SU-DHL-6 (cell line): ENCODE measurements at regions not wholly inside any gene's neighbourhood (a gene's known extent, or its start where the extent isn't known, plus 50 kb on each side); places are given as distances from the start of the nearest gene placed in this dataset.
A peak's percentile ranks its signal among the peaks of the same experiment; 100 is the strongest.

Experiments
- CTCF ChIP-seq: fragments of 200-600 bp; sonication (generic); IDR thresholded peaks from one replicate; pipeline ENCODE4 v1.5.1; 2017; ENCODE audit warnings: antibody characterized with exemption, mild to moderate bottlenecking, low read length, moderate library complexity; ENCODE audit not compliant: insufficient read depth, poor library complexity, severe bottlenecking
- EZH2phosphoT487 ChIP-seq: fragments of 200-600 bp; sonication (generic), shearing (Covaris generic); conservative IDR thresholded peaks from 2 replicates; pipeline ENCODE4 v1.6.1; 2018; ENCODE audit warnings: mild to moderate bottlenecking, antibody characterized with exemption, low read length, moderate library complexity, mixed read lengths

DNA sequence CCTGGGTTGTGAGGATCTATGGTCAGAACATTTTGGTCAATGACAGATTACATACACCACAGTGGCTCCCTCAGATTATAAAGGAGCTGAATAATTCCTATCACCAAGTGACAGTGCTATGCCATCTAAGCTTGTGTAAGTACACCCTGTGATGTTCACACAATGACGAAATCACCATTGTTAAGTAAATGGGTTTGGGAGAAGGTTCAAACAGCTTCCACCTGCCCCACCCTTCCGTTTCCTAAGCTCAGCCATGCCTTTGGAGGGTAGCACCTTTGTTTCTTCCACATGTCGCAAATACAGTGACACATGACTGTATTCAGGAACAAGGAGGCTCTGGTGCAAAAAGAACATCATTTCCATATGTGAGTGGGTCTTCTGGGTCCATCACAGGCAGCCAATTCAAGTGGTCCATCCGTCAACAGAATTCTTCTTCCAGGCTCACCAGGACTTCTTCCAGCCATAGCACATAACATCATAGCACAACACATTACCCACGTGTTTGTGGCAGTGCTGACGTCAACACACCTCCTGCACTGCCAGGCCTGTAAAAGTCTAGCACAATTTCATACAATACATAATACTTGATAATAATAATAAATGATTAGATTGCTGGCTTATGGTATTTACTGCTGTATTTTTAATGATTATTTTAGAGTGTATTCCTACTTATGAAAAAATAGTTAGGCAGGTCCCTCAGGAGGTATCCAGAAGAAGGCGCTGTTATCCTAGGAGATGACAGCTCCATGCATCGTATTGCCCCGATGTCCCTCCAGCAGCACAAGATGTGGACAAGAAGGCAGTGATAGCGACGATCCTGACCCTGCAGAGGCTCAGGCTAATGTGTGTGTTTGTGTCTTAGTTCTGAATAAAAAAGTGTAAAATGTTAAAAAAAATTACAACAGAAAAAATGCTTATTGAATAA, 264.8 kb downstream of the ANAPC1 start:
- TF ChIP-seq CTCF (peak; percentile 17), EZH2phosphoT487 (no peak)
